Stimulated activated naive B cell treated with anti-CD40 and anti-IgM and Interleukin-4, amounts not matched to agents 10 μg/mL and 1 μg/mL and 100 μg/mL, for 72 hours (primary cell): ENCODE measurements at regions not wholly inside any gene's neighbourhood (a gene's known extent, or its start where the extent isn't known, plus 50 kb on each side); places are given as distances from the start of the nearest gene placed in this dataset.

Experiments used
- ATAC-seq, 2 donors: fragments of 150-1000 bp; cut with Tn5 transposase; replicated peaks; 2 replicates each; pipeline ENCODE4 v1.10.0; 2021; ENCODE audit warnings: moderate library complexity in 1 of 2
- DNase-seq: peaks from one replicate; pipeline ENCODE4 v3.0.0; 2021
- H3K27ac Mint-ChIP-seq: one replicate; pipeline ENCODE4 v1.8.0; 2022; ENCODE audit warnings: mild to moderate bottlenecking, mixed read lengths
- H3K27me3 Mint-ChIP-seq, 2 donors: one replicate each; pipeline ENCODE4 v1.8.0; 2022; ENCODE audit warnings: mixed read lengths in 2 of 2
- H3K36me3 Mint-ChIP-seq, 2 donors: one replicate each; pipeline ENCODE4 v1.8.0; 2022; ENCODE audit warnings: mixed read lengths in 2 of 2, mild to moderate bottlenecking in 1 of 2
- H3K4me1 Mint-ChIP-seq, 2 donors: one replicate each; pipeline ENCODE4 v1.8.0; 2022; ENCODE audit warnings: mixed read lengths in 2 of 2, mild to moderate bottlenecking in 1 of 2
- H3K4me3 Mint-ChIP-seq, 2 donors: one replicate each; pipeline ENCODE4 v1.8.0; 2022; ENCODE audit warnings: mild to moderate bottlenecking in 2 of 2, mixed read lengths in 2 of 2, moderate library complexity in 1 of 2
- H3K9me3 Mint-ChIP-seq, 2 donors: one replicate each; pipeline ENCODE4 v1.8.0; 2022; ENCODE audit warnings: mixed read lengths in 2 of 2, mild to moderate bottlenecking in 1 of 2

DNA sequence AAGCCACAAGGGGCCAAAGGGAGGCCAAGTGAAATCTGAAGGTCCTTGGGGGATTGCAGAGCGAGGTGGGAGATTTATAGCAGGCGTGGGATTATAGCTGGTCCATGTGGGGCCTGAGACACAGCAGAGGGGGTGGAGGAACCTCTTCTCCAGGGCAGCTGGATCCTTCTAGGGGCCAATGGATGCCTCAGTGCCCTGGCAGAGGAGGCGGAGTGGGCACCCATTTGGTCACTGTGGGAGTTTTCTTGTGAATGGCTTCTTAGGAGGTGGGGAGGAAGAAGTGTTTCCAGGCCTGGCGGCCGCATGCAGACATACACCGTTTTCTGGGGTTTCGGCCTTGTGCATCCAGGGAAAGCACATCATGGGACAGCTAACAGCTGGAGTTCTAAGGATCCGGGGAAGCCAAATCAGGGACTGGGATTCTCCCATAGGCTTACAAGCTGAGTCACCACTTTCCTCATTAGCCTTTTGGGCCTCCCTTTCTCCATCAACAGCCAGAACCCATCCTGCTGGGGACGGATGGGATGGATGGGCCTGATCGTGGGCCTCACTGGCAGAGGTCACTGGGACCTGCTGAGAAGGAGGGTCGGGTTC is 76.5 kb downstream of the RHOU start:
- peaks cover 14 to 22% of the 10 kb centered on the region in 2 donors for H3K4me1 Mint-ChIP-seq
- ATAC-seq, result no peak
- H3K27me3 Mint-ChIP-seq, result no peaks in the 10 kb centered on the region
- H3K36me3 Mint-ChIP-seq, result no peaks in the 10 kb centered on the region
- DNase-seq, result no peak
- no peak overlapping the region for H3K4me3 Mint-ChIP-seq
- H3K27ac Mint-ChIP-seq, result peak overlapping the region; percentile 52
- no peaks in the 10 kb centered on the region for H3K9me3 Mint-ChIP-seq

DNA sequence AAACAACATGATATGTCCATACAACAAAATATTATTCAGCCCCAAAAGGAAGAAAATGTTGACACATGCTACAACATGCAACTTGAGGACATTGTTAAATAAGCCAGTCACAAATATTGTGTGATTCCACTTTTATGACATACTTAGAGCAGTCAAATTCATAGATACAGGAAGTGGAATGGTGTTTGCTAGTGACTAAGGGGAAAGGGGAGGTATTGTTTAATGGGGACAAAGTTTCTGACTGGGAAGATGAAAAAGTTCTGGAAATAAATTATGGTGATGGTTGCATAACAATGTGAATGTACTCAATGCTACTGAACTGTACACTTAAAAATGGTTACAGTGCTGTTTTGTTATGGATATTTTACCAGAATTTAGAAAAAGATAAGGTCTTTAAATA is 77.7 kb downstream of the RHOU start:
- Mint-ChIP-seq H3K27me3 (no peaks in the 10 kb centered on the region), H3K36me3 (no peaks in the 10 kb centered on the region), H3K27ac (no peak overlapping the region), H3K9me3 (no peaks in the 10 kb centered on the region), H3K4me1 (peaks cover 14 to 22% of the 10 kb centered on the region in 2 donors), H3K4me3 (no peak overlapping the region)
- DNase-seq (no peak), ATAC-seq (no peak)

DNA sequence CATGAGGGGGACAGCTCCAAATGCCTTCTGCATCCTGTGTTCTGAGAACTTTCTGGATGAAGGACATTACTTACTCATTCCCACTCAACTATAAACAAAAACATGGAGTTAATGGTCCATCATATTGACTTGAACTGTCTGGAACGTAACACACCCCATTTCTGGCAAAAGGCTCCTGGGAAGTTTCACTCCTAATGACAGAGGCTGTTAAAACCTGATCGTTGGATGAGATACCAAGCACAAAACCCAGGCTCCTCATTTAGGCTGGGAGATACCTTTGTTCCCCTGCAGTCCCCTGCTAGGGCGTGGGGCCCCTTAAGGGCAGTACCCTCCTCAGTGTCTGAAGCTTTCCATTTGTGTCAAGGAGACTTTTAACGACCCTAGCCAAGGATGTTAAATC is 78.9 kb downstream of the RHOU start:
- Mint-ChIP-seq H3K27ac (no peak overlapping the region), H3K36me3 (no peaks in the 10 kb centered on the region), H3K4me3 (no peak overlapping the region), H3K27me3 (no peaks in the 10 kb centered on the region), H3K9me3 (no peaks in the 10 kb centered on the region), H3K4me1 (peaks cover 14 to 22% of the 10 kb centered on the region in 2 donors)
- DNase-seq, result no peak
- no peak for ATAC-seq

DNA sequence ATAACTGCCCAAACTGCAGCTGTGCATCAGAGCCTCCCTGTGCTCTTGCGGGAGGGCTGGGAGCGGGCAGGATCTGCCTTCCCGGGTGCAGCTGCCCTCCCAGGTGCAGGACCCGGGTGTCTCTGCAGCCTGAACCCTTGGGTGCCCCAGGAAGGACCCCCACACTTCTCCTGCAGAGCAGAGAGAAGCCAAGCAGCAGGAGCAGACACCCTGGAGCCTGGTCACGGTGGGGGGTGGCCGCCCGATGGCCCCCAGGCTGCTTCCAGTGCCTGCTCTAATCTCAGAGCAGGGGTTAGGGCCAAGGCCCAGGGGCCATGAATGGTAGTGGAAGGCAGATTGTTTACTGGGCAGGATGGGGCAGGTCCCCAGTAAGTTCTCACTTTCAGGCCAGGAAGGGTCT is 83.0 kb downstream of the RHOU start:
- ATAC-seq (no peak), DNase-seq (no peak)
- Mint-ChIP-seq H3K27ac (no peak overlapping the region), H3K4me3 (no peak overlapping the region), H3K9me3 (no peaks in the 10 kb centered on the region), H3K36me3 (no peaks in the 10 kb centered on the region), H3K27me3 (no peaks in the 10 kb centered on the region), H3K4me1 (no peaks in the 10 kb centered on the region)

DNA sequence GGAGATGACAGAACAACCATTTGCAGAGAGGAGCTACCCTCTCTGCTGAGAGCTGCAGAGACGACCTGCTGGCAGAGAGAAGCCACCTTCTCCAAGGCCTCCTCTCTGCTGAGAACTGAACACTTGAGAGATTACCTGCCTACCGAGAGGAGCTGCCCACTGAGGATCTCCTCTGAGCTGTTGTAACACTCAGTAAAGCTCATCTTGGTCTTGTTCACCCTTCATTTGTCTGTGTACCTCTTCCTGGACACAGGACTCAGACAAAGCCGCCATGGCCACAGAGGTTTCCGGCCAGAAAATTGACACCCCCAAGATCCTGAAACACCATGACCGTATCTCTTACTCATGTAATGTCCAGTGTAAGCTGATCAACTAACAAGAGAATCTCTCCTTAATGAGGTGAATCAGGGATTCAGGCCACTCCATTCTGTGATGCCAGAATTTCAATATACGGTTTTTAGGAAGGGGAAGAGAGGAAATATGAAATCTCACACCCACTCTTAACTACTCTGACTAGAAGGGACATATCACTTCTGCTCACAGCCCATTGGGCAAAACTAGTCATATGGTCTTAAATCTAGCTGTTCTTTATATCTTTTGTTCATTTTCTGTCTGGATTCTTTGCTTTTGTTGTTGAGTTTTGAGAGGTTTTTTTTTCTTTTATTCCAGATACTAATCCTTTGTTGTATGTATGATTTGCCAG is 83.8 kb downstream of the RHOU start:
- Mint-ChIP-seq H3K4me3 (no peak overlapping the region), H3K27ac (no peak overlapping the region), H3K9me3 (no peaks in the 10 kb centered on the region), H3K27me3 (no peaks in the 10 kb centered on the region), H3K36me3 (no peaks in the 10 kb centered on the region), H3K4me1 (no peaks in the 10 kb centered on the region)
- ATAC-seq (no peak), DNase-seq (no peak)

DNA sequence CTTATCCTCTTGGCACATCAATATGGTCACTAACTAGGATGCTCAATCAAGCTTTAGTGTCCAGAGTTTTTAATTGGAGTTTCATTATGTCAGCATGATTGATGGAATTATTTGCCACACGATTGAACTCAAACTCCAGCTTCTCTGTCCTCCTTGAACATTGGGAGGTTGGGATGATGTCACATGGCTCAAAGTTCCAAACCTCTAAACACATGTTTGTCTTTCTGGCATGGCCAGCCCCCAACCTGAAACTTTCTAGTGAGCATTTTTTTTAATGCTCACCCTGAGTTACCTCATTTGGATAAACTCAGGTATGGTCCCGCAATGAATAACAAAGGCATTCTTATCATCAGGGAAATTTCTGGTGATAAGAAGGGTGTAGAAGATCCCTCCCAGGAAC is 86.0 kb downstream of the RHOU start:
- Mint-ChIP-seq H3K9me3 (no peaks in the 10 kb centered on the region), H3K27ac (no peak overlapping the region), H3K4me3 (no peak overlapping the region), H3K4me1 (peaks cover 1 to 5% of the 10 kb centered on the region in 2 donors), H3K36me3 (no peaks in the 10 kb centered on the region), H3K27me3 (no peaks in the 10 kb centered on the region)
- DNase-seq (no peak), ATAC-seq (no peak)

DNA sequence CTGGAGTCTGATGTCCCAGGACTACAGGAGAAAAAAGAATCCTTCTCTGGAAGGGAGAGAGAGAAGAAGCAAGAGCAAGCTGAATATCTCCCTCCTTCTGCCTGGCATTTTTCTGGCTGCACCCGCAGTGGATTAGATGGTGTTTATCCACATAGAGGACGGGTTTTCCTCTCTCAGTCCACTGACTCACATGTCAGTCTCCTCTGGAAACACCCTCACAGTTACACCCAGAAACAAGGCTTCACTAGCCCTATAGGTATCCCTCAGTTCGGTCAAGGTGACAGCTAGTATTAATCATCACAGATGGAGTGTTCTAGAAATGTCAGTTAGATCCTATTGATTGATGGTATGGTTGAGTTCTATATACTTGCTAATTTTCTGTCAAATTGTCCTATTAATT is 87.9 kb downstream of the RHOU start:
- Mint-ChIP-seq H3K27me3 (peaks cover 0 to 3% of the 10 kb centered on the region in 2 donors), H3K4me1 (peaks cover 4 to 10% of the 10 kb centered on the region in 2 donors), H3K9me3 (no peaks in the 10 kb centered on the region)

DNA sequence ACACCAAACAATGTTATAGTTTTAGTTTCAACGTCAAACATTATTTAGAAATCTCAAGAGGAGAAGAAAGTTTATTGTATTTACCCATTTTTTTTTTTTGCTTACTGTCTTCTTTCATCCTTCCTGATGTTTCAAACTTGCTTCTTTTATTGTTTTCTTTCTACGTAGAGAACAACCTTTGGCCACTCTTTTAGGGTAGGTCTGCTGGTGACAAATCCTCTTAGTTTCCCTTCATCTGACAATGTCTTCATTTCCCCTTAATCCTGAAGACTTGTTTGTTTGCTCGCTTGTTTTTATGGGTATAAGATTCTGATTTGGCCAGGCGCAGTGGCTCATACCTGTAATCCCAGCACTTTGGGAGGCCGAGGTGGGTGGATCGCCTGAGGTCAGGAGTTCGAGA is 89.1 kb downstream of the RHOU start:
- ATAC-seq (no peak), DNase-seq (no peak)
- Mint-ChIP-seq H3K27ac (no peak overlapping the region), H3K36me3 (no peaks in the 10 kb centered on the region), H3K9me3 (peaks cover 0 to under 1% of the 10 kb centered on the region in 2 donors), H3K27me3 (peaks cover 0 to 3% of the 10 kb centered on the region in 2 donors), H3K4me3 (no peak overlapping the region), H3K4me1 (peaks cover 4 to 10% of the 10 kb centered on the region in 2 donors)

More for the DNA sequence above, 87.9 kb downstream of the RHOU start:
- DNase-seq (no peak), ATAC-seq (no peak)
- no peak overlapping the region for H3K4me3 Mint-ChIP-seq
- H3K36me3 Mint-ChIP-seq, result no peaks in the 10 kb centered on the region
- no peak overlapping the region for H3K27ac Mint-ChIP-seq

DNA sequence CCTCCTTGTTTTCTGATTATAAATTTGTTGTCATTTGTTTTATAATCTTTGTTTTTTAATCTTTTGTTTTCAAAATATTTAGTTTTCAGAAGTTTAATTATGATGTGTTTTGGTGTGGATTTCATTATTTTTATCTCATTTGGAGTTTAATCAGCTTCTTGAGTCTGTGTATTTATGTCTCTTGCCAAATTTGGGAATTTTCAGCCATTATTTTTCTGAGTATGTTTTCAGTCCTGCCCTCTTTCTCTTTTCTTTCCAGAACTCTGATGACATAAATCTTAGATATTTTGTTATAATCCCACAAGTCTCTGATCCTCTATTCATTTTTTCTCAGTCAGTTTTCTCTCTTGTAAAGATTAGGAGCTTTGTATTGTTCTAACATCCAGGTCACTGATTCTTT is 89.8 kb downstream of the RHOU start:
- Mint-ChIP-seq H3K4me1 (peaks cover 4 to 10% of the 10 kb centered on the region in 2 donors), H3K27me3 (peaks cover 0 to 6% of the 10 kb centered on the region in 2 donors), H3K9me3 (peaks cover 0 to 1% of the 10 kb centered on the region in 2 donors), H3K4me3 (no peak overlapping the region), H3K36me3 (no peaks in the 10 kb centered on the region), H3K27ac (no peak overlapping the region)
- ATAC-seq, result no peak
- DNase-seq, result no peak

DNA sequence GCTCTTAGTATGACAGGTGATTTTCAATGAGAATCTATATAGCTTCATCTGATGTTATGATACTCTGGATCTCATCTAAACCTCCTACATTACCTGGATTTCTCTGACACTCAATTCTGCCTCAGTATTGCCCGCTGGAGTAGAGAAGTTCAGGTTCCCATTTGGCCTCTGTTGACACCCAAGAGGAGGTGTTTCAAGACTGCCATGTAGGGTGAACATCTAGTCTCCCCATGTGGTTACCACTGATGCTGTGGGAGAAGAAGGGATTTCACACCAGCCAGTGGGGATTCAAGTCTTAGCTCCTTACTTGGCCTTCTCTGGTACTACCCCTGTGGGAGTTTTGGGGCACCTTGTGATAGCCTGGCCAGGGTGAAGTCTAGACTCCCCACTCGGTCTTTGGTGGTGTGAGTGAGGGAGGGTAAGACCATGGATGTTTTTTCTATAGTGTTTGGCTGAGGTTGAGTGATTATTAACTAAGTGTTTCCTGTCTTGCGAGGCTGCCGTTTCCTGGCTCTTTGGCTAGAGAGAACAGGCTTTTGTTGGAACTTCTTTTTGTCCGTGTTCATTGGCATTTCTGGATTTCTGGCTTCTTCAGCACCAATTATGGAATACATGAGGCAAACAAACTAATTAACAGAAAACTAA is 90.7 kb downstream of the RHOU start:
- Mint-ChIP-seq H3K36me3 (no peaks in the 10 kb centered on the region), H3K4me3 (no peak overlapping the region), H3K27me3 (peaks cover 0 to 7% of the 10 kb centered on the region in 2 donors), H3K9me3 (peaks cover 0 to 1% of the 10 kb centered on the region in 2 donors), H3K4me1 (peaks cover 4 to 10% of the 10 kb centered on the region in 2 donors), H3K27ac (no peak overlapping the region)
- ATAC-seq (peak in 1 of 2 donors; percentile 46), DNase-seq (no peak)

DNA sequence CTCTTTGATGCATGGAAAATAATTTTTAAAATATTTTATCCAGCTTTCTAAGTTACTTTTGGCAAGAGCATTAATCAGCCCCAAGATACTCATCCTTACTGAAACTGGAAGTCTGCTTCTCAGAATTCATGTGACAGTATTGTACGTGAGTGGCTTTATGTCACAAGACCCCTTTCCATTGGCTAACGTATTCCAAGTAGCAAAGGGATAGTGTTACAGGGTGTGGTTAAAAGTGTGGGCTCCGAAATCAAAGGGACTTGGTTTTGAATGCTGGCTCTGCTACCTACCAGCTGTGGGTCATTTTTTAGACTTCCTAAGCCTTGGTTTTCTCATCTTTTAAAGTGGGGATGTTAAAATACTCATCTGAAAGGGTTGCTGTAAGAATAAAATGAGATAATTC is 91.7 kb downstream of the RHOU start:
- ATAC-seq, result no peak
- Mint-ChIP-seq H3K4me1 (peaks cover 4 to 10% of the 10 kb centered on the region in 2 donors), H3K36me3 (no peaks in the 10 kb centered on the region), H3K4me3 (no peak overlapping the region), H3K27ac (no peak overlapping the region), H3K27me3 (peaks cover 0 to 7% of the 10 kb centered on the region in 2 donors), H3K9me3 (peaks cover 0 to 1% of the 10 kb centered on the region in 2 donors)
- DNase-seq, result no peak

DNA sequence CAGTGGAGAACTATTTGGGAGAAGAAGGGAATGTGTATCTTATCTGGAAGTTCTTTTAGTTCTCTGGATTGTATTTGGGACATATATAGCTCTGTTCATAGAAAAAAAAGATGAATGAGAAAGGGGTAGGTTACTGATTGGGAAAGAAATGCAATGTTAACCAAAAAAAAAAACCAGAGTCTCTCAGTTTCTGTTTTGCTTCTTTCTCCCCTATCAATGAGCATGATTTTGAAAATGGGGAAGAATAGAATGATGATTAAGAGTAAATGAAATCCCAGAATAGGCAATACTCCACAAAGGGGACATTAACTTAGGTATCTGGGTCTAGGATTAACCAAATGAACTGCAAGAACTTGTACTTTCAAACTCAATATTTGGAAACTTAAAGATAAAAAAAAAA is 92.9 kb downstream of the RHOU start:
- ATAC-seq (no peak), DNase-seq (no peak)
- no peaks in the 10 kb centered on the region for H3K36me3 Mint-ChIP-seq
- peaks cover 0 to 11% of the 10 kb centered on the region in 2 donors for H3K27me3 Mint-ChIP-seq
- peaks cover 4 to 10% of the 10 kb centered on the region in 2 donors for H3K4me1 Mint-ChIP-seq
- peak overlapping the region; percentile 7 for H3K27ac Mint-ChIP-seq
- H3K9me3 Mint-ChIP-seq, result peaks cover 0 to 1% of the 10 kb centered on the region in 2 donors
- no peak overlapping the region for H3K4me3 Mint-ChIP-seq

DNA sequence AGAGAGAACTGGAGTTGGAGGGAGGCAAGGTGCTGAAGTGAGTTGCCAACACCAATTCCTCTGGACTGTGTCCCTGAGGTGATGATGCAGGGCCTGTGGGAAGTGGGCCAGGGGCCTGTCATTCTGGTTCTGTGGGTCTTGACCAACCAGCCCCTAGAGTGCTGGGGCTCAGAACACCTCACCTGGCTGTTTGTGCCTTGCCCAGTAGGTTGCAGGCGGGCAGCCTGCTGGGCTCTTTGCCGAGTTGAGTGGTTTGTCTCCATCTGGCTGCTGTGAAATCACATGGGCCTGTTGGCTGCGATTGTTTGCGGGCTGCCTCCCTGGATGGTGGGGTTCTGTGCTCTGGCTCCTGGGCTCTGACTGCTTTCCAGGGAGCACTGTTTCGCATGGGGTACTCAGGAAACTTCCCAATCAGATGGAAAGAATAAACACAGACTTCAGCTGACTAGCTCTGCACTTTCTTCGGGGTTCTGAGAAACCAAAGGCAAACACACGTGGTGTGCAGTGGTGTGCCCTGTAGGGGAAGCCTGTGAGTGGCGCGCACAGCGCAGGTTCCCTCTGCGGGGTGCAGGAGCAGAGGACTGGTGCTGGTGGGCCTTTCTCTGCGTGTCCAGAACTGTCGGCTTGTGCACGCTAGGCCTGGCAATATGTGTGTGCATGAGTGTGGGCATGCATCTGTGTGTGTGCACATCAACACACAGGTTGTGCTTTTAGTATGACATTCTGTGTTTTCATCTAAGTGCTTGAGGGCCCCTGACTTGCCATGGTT is 95.1 kb downstream of the RHOU start:
- Mint-ChIP-seq H3K4me1 (peaks cover 4 to 10% of the 10 kb centered on the region in 2 donors), H3K27me3 (peaks cover 0 to 18% of the 10 kb centered on the region in 2 donors)
- ATAC-seq, result no peak

DNA sequence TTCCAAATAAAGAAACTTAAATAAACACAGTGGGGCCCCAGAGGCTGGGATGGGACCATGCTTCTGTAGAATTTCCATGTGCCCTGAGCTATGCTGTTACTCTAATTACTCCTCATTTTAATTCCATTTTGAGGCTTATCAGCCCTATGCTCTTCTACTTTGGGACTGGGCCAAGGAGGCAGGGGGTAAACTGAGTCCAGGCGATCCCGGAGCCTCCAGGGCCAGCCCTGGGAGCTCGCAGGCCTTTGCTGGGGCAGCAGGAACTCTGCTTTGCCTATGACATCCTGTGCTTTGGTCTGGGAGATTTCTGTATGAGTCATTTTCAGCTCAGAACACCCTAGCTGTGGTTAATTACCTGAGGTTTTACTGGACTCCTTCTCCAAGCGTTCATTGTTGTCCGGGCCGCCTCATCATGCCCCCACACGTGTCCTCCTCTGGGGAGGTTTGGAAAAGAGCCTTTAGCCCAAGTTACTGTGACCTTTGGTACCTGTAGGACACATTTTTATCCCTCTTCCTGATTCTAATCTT is 95.7 kb downstream of the RHOU start:
- DNase-seq, result no peak
- no peaks in the 10 kb centered on the region for H3K36me3 Mint-ChIP-seq
- H3K27ac Mint-ChIP-seq, result no peak overlapping the region
- H3K4me1 Mint-ChIP-seq, result peaks cover 4 to 7% of the 10 kb centered on the region in 2 donors
- H3K4me3 Mint-ChIP-seq, result no peak overlapping the region
- H3K27me3 Mint-ChIP-seq, result peaks cover 5 to 18% of the 10 kb centered on the region in 2 donors
- H3K9me3 Mint-ChIP-seq, result peaks cover 0 to 1% of the 10 kb centered on the region in 2 donors
- peak in 1 of 2 donors; percentile 57 for ATAC-seq

More for the DNA sequence above, 95.1 kb downstream of the RHOU start:
- H3K36me3 Mint-ChIP-seq, result no peaks in the 10 kb centered on the region
- no peak for DNase-seq
- peaks cover 0 to 1% of the 10 kb centered on the region in 2 donors for H3K9me3 Mint-ChIP-seq
- H3K27ac Mint-ChIP-seq, result no peak overlapping the region
- no peak overlapping the region for H3K4me3 Mint-ChIP-seq
